Osteoblast (primary cell): ENCODE measurements at regions not wholly inside any gene's neighbourhood (a gene's known extent, or its start where the extent isn't known, plus 50 kb on each side); places are given as distances from the start of the nearest gene placed in this dataset.

Source experiments
- DNase-seq: peaks from one replicate; pipeline ENCODE4 v3.0.0; 2011; ENCODE audit warnings: low spot score, mixed read lengths; ENCODE audit not compliant: insufficient read length; ENCODE audit errors: missing footprints
- H2AFZ ChIP-seq: 2 replicates; pipeline ENCODE4 v1.6.0; 2011; ENCODE audit warnings: mild to moderate bottlenecking, low read length
- H3K27ac ChIP-seq: 2 replicates; pipeline ENCODE4 v1.5.1; 2011; ENCODE audit warnings: mild to moderate bottlenecking, low read depth, low read length, moderate library complexity
- H3K27me3 ChIP-seq: 2 replicates; pipeline ENCODE4 v1.6.0; 2012; ENCODE audit warnings: mild to moderate bottlenecking, control low read depth, inconsistent platforms, low read length, moderate library complexity; ENCODE audit not compliant: insufficient read depth
- H3K36me3 ChIP-seq: 2 replicates; pipeline ENCODE4 v1.5.1; 2011; ENCODE audit warnings: mild to moderate bottlenecking, low read length, control low read depth, moderate library complexity; ENCODE audit not compliant: insufficient read depth
- H3K4me1 ChIP-seq: 2 replicates; pipeline ENCODE4 v1.5.1; 2011; ENCODE audit warnings: mild to moderate bottlenecking, low read length, control low read depth, moderate library complexity; ENCODE audit not compliant: insufficient read depth
- H3K4me2 ChIP-seq: 2 replicates; pipeline ENCODE4 v1.6.0; 2011; ENCODE audit warnings: mild to moderate bottlenecking, low read length; ENCODE audit not compliant: insufficient read depth
- H3K4me3 ChIP-seq: fragments of 200-600 bp; sonication (generic); 3 replicates; pipeline ENCODE4 v1.5.1; 2012; ENCODE audit warnings: mild to moderate bottlenecking, low read length, inconsistent platforms; ENCODE audit not compliant: insufficient read depth
- H3K79me2 ChIP-seq: 2 replicates; pipeline ENCODE4 v1.6.0; 2012; ENCODE audit warnings: mild to moderate bottlenecking, low read length, control low read depth, inconsistent platforms; ENCODE audit not compliant: insufficient read depth
- H3K9me3 ChIP-seq: 2 replicates; pipeline ENCODE4 v1.5.1; 2011; ENCODE audit warnings: low read depth, low read length, control low read depth
- H4K20me1 ChIP-seq: 2 replicates; pipeline ENCODE4 v1.6.0; 2012; ENCODE audit warnings: mild to moderate bottlenecking, low read length, control low read depth; ENCODE audit not compliant: insufficient read depth
- TF ChIP-seq, protein P1 (sequence below): IDR thresholded peaks from 2 replicates; pipeline ENCODE4 v1.5.1; 2011; ENCODE audit warnings: mild to moderate bottlenecking, low read depth, low read length, moderate library complexity; ENCODE audit errors: extremely low read depth

DNA sequence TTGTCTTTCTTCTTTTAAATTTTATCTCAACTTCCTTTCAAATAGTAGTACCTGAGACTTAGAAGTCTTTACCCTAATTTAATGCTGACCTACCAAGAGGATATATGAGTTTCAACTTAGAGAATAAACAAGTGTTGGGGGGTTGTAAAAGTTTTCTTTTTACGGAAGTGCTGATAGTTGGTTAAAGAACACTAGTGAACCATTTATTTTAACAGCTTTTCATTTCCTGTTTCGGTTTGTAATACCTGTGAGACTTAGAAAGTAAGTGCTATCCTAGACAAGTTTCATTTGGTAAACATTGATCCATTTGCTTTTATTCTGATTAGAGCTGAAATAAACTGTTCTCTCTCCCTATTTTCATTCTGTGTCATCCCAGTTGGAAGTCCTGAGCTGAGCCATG, 683.1 kb upstream of the SORCS1 start:
- H2AFZ ChIP-seq, result no peak overlapping the region
- H3K79me2 ChIP-seq, result no peaks in the 10 kb centered on the region
- H3K9me3 ChIP-seq, result no peaks in the 10 kb centered on the region
- H4K20me1 ChIP-seq, result no peaks in the 10 kb centered on the region
- H3K27ac ChIP-seq, result no peak overlapping the region
- H3K36me3 ChIP-seq, result no peaks in the 10 kb centered on the region
- no peak for DNase-seq
- H3K27me3 ChIP-seq, result no peaks in the 10 kb centered on the region
- H3K4me1 ChIP-seq, result no peaks in the 10 kb centered on the region
- TF ChIP-seq, protein P1, sequence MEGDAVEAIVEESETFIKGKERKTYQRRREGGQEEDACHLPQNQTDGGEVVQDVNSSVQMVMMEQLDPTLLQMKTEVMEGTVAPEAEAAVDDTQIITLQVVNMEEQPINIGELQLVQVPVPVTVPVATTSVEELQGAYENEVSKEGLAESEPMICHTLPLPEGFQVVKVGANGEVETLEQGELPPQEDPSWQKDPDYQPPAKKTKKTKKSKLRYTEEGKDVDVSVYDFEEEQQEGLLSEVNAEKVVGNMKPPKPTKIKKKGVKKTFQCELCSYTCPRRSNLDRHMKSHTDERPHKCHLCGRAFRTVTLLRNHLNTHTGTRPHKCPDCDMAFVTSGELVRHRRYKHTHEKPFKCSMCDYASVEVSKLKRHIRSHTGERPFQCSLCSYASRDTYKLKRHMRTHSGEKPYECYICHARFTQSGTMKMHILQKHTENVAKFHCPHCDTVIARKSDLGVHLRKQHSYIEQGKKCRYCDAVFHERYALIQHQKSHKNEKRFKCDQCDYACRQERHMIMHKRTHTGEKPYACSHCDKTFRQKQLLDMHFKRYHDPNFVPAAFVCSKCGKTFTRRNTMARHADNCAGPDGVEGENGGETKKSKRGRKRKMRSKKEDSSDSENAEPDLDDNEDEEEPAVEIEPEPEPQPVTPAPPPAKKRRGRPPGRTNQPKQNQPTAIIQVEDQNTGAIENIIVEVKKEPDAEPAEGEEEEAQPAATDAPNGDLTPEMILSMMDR, result no peak
- H3K4me3 ChIP-seq, result no peak overlapping the region
- H3K4me2 ChIP-seq, result no peak overlapping the region

DNA sequence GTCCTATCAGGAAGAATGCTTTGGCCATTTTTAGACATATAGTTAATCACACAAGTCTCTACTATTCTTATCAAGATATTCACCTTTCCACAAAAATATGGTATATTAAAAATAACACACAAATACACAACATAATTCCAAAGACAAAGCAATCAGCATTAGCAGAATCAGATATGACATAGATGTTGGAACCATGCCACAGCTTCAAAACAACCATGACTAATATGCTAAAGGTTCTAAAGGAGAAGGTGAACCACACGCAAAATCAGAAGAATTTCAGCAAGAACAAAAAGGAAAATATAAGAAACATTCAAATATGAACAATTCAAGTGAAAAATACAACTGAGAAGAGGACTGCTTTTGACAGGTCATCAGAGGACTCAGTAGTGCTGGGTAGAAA, 670.2 kb upstream of the SORCS1 start:
- Histone ChIP-seq H3K4me1 (no peaks in the 10 kb centered on the region), H2AFZ (no peak overlapping the region)

DNA sequence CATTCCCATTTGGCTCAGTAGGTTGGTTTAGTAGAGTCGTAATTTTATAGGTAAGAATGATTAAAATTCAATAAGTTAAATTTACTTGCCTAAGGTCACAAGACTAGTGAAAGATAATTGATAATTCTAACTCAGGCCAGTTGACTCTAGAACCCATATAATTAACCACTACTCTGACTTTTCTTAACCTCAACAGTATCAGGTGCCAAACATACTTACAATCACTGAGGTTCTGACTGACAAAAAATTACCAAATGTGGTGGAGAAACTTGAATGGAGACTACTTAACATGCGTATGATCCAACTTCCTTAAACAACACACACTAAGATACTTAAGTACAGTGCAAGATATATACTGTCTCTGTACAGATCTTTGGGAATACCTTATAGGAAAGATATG, 667.3 kb upstream of the SORCS1 start:
- H3K36me3 ChIP-seq, result no peaks in the 10 kb centered on the region
- no peak for DNase-seq
- TF ChIP-seq, protein P1, result no peak
- H3K27ac ChIP-seq, result no peak overlapping the region
- peaks cover 2% of the 10 kb centered on the region for H3K9me3 ChIP-seq
- H3K79me2 ChIP-seq, result no peaks in the 10 kb centered on the region
- no peak overlapping the region for H2AFZ ChIP-seq
- H4K20me1 ChIP-seq, result no peaks in the 10 kb centered on the region
- H3K27me3 ChIP-seq, result no peaks in the 10 kb centered on the region
- H3K4me1 ChIP-seq, result no peaks in the 10 kb centered on the region
- no peak overlapping the region for H3K4me2 ChIP-seq
- H3K4me3 ChIP-seq, result no peak overlapping the region

More for the DNA sequence above, 670.2 kb upstream of the SORCS1 start:
- no peak overlapping the region for H3K4me3 ChIP-seq
- H3K79me2 ChIP-seq, result no peaks in the 10 kb centered on the region
- no peaks in the 10 kb centered on the region for H3K36me3 ChIP-seq
- H3K27ac ChIP-seq, result no peak overlapping the region
- H4K20me1 ChIP-seq, result no peaks in the 10 kb centered on the region
- no peak for DNase-seq
- H3K9me3 ChIP-seq, result no peaks in the 10 kb centered on the region
- no peak overlapping the region for H3K4me2 ChIP-seq
- TF ChIP-seq, protein P1, result no peak
- no peaks in the 10 kb centered on the region for H3K27me3 ChIP-seq

DNA sequence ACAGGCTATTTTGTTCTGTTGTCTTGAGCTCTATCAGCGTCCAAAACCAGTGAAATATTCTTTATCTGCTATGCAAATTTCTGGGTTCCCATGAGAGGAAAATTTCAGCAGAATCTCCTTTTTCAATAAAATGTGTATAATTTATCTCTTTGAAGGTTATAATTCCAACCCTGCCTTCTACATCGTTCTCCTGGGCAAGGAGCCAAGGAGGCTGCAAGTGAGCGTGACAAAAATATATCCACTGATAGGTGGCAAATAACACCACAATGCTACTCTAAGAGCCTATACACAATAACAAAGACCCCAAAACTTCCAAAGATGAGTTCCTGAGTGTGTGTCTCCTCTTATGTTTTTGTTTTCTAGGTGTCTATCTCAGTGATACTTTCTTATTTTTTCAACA, 664.7 kb upstream of the SORCS1 start:
- no peak overlapping the region for H3K4me3 ChIP-seq
- H3K79me2 ChIP-seq, result no peaks in the 10 kb centered on the region
- no peak overlapping the region for H2AFZ ChIP-seq
- DNase-seq, result no peak
- TF ChIP-seq, protein P1, result no peak
- H3K4me2 ChIP-seq, result no peak overlapping the region
- H3K27ac ChIP-seq, result no peak overlapping the region
- H3K27me3 ChIP-seq, result no peaks in the 10 kb centered on the region
- peaks cover 5% of the 10 kb centered on the region for H3K9me3 ChIP-seq
- no peaks in the 10 kb centered on the region for H4K20me1 ChIP-seq
- H3K4me1 ChIP-seq, result no peaks in the 10 kb centered on the region
- H3K36me3 ChIP-seq, result no peaks in the 10 kb centered on the region
